Amniotic stem cell (primary cell): ENCODE measurements at regions not wholly inside any gene's neighbourhood (a gene's known extent, or its start where the extent isn't known, plus 50 kb on each side); places are given as distances from the start of the nearest gene placed in this dataset.
"Not testable (repeated sequence)": the region's sequence is repeated elsewhere in the genome, so short reads cannot be mapped to it uniquely, and the experiment has no call there.

Experiments used
- DNase-seq: peaks from one replicate; lab custom pipeline; 2025; lab: John Stamatoyannopoulos, UW

DNA sequence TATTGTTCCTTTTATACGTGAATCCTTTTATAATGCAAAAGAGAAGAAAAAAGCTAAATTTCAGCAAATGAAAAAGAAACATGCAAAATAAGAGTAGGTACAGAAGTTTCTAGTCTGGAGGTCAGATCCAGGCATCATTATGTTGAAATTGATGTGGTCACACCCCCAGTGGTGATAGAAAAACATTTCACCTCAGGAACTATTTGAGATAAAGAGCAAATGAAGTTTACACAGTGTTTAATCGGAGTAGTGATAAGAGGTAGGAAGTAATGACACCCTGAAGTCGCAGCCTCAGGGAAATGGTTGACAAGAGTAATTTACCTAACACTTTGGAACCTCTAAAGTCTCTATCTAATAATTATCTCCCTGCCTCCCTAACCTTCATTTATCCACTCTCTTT is 536.0 kb upstream of the STEAP1 start:
- no peak for DNase-seq

DNA sequence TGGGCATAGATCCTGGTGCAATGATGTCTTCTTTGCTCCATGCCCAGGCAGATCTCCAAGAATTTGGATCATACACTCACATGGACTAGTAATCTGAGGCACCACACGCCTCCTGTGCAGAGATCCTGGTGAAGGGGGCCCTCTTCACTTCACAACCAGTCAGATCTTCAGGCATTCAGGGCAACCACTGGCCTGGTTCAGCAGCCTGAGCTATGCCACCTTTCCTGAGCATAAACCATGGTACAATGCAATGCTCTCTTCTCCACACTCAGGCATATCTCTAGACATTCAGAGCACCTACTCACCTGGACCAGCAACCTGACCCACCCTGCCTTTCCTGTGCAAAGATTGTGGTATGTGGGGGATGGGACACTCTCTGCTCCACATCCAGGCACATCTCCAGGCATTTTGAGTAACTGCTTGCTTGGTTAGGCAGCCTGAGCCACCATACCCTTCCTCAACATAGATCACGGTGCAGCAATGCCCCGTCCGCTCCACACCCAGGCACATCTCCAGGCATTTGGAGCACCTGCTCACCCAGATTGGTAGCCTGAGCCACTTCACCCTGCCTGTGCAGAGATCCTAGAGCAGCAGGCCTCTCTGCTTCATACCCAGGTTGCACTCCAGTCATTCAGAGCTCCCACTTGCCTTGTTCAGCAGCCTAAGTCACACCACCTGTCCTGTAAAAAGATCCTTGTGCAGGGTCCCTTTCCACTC is 532.2 kb upstream of the STEAP1 start:
- DNase-seq: no peak

DNA sequence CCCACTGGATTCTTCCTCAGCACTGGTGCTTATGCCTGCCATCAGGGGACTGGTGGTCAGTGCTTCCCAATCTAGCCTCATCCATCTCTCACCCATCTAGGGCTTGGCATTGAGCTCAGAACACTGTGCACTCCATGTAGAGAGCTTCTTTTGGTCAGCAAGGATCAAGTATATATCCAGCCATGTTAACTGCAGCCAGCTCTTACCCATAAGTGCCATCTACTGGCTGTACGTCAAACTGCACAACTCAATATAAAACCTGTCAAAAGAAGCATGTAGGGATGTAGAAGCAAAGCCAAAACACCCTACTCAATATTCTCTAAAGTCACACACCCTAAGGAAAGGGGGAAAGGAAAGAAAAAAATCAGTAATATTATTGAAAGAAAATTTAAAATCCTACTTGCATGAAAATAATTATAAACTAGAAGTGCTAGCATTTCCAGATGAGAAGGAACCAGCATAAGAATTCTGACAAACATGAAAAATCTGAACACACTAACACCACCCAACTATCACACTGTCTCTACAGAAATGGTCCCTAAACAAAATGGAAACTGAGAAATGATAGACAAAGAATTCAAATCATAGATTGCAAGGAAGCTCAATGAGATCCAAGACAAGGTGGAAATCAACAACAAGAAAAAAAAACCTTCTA is 531.1 kb upstream of the STEAP1 start:
- peak; percentile 0 for DNase-seq

DNA sequence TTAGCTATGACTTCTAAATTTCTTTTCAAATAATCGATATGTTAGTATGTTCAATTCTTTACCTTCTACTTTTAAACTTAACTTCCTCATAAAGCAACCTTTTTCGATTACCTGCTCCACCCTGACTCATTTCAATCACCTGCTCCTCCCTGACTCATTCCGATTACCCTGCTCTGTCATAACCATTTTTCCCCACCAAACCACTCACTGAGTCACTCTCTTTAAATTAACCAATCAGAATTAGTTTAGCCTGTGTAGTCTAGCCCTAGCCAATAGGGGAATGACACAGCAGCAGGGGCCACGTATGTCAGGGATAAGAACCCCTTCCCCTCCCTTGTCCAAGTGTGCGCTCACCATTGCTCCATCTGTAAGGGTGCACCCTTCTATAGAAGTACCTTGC is 530.1 kb upstream of the STEAP1 start:
- DNase-seq: not testable (repeated sequence)

DNA sequence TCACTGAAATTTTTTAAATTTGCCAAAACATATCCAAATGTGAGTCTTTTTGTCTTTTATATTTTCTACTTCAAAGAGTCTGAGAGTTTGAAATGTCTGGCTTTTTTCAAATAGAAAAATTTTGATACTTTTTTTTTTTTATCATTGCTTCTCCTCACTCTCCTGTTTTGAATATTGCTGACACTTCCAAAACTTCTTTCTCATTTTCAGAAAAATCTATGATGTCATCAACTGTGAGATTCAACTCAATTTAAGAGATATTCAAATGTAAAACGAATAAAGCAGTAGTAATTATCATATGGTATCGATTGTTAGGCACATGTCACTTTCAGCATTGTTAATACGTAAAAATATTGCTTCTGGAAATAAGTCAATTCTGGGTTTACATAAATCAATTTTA is 505.8 kb upstream of the STEAP1 start:
- no peak for DNase-seq

DNA sequence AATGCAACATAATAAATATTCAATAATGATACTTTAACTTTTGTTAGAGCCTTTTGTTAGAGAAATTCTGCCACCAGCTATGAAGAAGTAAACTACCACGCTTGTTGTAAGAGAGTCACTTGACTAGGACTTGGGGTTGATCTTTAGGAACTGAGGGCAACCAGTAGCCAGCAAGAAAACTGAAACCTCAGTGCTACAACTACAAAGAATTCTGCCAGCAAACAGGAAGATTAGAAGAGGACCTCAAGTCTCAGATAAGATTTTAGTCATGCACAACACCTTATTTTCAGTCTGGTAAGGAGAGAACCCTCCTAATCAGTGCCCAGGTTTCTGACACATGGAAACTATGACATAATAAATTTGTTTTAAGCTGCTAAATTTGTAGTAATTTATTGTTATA is 498.3 kb upstream of the STEAP1 start:
- DNase-seq: no peak

DNA sequence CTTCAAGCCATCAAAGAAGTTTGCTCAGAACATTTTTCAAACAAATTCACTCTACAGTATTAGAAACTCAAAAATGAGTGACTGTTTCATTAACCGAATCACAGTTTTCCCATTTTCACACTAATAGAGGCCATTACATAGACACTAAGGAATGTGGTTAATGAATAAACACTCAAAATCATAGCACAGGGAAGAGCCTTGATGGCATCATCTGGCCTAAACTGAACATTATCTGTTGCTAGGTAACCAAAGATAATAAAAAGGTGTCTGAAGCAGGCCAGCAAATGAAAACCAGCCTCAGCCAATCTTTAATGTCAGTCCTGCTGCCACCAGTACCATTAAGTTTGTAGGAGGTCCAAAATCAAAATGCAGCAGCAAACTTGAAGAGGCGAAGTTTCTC is 492.4 kb upstream of the STEAP1 start:
- no peak for DNase-seq

DNA sequence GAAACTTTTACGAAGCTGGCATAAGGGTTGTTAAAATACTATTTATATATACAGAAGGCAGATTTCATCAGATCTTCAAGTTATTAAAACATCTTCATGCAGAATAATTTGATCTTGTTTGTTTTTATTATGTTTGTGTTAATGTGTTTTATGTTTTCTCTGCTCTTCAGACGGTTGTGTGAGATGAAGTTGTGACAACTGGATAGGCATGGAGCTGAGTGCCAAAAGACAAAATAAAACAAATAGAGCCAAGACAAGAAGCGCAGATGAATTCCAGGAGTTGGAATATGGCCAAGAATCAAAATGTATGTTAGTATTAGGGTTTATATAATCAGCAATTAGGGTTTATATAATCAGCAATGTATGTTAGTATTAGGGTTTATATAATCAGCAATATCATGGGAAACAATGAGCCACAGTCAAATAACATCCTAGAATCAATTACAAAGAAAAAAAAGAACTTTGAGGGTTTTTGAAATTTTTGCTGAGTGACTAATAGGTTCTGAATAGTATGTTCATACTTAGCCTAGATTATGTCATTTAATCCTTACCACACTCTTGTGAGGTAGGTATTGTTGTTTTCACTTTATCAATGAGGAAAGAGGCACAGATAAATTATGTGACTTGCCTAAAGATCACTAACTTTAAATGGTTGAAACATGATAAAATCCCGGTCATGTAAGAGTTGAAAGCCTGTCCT is 488.0 kb upstream of the STEAP1 start:
- no peak for DNase-seq

DNA sequence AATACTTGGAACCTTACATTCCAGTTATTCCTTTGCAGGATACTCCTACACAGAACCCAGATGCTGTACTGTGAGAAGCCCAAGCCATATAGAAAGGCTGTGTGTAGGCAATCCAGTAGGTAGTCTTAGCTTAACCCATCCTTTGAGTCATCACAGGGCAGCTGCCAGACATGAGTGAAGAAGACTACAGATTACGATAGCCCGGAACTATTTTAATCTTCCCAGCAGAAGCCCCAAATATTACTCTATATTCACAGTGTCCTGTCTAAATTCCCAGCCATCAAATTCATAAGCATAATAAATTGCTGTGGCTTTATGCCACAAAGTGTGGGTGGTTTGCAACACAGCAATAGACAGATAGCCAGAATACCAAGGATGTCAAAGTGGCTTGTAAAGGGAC is 474.1 kb upstream of the STEAP1 start:
- DNase-seq: no peak

DNA sequence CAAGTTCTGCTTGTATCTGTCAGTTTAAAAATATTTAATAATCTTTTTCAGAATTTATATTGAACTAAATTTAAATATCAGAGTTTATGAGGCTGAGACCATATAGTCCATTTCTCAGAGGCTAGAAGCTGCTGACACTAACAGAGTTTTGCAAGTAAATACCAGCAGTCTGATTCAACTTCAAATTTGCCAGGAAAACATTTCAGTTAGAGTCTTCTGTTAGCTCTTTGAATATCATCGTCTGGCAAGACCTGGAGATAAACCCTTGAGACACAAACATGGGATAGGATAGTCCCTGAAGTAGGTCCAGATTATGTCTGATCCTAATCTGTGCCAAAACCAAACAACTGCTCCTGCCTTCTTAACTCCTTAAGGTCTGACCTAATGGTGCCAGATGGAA is 472.8 kb upstream of the STEAP1 start:
- no peak for DNase-seq

DNA sequence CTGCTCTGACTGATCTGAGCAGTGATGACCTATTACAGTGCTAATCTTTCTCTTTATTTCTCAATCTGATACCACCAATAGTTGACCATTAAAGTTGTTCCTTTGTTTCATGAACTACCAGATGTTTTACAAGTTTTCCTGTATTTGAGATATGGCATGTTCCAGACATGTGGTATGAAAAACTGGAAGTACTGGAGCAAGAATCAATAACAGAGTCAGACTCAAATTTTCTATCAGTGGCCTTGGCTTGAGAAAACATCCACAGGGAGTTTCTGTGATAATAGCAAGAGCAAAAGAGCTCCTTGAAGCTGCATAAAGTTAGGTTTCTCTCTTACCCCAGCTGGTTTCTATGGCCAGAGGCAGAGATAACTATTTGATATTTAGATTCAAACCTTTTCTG is 469.0 kb upstream of the STEAP1 start:
- no peak for DNase-seq

DNA sequence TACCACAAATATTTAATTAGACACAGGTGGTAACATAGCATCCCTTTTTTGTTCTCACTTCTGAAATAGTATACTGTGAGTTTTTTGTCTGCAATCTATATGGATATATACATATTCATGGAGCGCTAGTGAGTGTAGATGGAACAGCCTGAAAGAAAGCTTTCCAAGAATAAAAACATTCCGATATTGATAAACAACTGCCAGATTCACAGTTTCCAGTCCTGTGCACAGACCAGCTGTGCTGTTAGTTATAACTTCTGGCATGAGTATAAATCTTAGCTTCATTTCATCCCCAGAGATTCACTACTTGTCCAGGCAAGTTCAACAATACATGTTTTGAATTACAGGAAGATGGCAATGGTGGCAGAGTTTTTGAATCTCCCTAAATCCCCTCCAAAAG is 467.1 kb upstream of the STEAP1 start:
- no peak for DNase-seq

DNA sequence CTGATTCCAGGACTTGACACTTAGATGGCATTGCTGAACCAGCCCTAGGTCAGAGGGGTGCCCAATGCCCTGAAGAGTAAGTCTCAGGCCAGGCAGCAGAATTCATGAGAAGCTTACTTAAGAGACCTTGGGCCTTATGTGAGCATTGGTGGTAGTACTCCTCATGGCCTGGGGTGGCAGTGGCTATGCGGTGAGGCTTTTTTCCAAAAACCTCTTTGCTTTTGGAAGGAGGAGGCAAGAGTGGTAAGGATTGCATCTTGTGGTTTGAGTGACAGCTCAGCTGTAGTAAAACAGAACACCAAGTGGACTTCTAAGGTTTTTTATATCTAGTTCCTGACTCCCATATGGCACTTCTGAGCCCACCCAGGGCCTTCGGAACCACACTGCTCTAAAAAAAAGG is 459.0 kb upstream of the STEAP1 start:
- DNase-seq: no peak

DNA sequence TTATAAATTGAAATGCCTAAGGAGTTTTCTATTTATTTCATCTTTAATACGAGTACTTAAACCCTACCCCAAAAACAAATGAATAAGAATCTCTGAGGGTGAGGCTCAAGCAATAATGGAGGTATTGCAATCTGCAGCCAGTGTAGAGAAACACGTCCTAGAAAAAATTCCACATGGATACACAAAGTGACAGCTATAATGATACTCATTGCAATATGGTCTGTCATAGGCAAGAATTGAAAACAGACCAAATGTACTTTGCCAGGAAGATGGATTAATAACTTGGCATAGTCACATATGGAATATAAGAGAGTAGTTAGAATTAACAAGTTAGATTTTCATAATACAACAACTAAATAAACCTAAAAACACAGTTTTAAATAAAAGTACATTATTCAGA is 440.1 kb upstream of the STEAP1 start:
- DNase-seq: no peak

DNA sequence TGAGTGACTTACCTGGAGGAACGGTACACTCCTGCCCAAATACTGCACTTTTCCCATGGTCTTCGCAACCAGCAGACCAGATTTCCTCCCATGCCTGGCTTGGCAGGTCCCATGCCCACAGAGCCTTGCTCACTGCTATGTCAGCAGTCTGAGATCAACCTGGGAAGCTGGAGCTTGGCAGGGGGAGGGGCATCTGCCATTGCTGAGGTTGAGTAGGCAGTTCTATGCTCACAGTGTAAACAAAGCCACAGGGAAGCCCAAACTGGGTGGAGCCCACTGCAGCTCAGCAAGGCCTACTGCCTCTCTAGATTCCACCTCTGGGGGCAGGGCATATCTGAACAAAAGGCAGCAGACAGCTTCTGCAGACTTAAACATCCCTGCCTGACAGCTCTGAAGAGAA is 435.3 kb upstream of the STEAP1 start:
- DNase-seq: not testable (repeated sequence)

DNA sequence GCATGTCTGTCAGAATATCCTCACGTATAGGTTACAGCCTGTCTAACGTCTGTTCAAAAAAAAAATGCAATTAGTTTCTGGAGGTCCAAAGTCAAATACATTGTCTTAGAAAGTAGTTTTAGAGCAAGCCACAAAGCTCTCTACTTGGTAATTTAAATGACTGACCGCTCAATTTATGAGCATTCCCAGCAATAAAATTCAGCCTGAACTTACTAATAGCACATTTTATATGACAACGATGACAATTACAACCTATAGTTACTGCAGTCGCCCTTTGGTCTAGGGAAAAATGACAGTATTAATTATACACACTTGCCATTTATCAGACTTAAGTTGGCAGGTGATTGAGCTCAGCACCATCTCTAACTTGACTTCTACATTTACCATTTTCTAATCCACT is 425.8 kb upstream of the STEAP1 start:
- DNase-seq: no peak

DNA sequence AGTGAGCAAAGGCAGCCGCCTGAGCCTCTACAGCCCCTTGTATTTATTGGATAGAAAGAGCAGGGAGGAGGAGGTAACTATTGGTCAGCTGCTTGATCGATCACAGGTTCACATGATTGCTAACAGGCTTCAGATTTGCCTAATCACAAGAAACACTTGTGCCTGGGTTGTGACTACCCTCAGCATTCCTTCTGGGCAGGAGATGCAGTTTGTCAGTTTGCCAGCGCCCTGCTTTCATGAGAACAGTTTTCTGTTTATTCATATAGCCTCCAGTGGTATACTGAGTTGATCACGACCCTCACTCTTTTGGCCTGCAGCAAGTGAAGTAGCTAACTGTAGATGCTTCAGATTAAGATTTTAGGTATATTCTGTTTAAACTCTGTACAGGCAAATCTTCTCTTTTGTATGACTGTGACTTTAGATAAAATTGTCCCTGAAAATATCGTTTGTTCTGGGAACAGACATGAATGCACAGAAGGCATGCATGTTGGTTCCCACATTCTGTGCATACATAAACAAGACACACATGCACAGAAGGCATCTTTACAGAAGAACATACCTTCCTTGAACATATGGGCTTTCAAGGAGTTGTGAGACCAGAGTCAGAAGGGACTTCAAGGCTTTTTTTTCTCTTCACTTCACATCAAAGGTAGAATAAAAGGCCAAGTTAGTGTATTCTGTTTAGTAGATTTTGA is 422.4 kb upstream of the STEAP1 start:
- no peak for DNase-seq

DNA sequence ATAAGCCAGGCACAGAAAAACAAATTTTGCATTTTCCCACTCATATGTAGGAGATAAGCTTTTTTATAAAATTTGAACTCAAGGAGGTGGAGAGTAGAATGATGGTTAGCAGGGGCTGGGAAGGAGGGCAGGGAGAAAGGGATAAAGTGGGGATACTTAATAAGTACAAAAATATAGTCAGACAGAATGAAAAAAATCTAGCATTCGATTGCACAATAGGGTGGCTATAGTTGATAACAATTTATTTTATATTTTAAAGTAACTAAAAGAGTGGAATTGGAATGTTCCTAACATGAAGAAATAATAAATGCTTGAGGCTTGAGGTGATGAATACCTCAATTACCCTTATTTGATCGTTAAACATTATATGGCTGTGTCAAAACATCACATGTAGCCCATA is 415.7 kb upstream of the STEAP1 start:
- no peak for DNase-seq

DNA sequence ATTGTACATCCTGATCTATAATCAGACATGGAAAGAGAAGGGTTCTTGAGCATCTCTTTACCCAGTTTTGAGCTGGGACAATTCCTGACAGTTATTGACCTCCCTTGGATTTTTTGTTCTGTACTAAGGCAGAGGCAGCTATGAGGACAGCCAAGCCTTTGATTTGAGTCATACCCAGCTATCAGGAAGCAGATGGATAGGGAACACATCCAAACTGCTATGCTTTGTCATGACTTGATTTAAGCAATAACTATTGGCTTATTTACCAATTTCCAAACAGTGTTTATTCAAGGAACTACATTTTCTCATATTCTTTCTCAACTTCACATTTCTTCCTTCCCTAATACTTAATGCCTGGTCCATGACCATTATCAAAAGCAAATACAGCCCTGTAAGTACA is 396.4 kb upstream of the STEAP1 start:
- no peak for DNase-seq

DNA sequence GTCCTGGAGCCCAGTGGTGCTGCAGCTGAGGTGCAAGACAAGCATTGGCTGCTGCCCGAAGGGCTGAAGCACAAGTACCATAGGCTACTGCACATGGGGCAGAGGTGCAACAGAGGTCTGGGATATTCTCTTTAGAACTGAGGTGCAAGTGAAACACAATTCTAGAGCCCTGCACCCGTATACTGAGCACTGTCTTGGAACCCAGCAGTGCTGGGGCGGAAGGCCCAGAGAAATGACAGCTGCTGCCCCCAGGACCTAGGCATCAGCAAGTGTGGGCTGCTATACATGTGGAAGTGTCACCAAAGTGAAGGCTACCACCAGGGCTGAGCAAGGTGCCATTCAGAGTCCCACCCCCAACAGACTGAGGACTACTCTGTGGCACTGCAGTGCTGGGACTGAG is 393.6 kb upstream of the STEAP1 start:
- no peak for DNase-seq

DNA sequence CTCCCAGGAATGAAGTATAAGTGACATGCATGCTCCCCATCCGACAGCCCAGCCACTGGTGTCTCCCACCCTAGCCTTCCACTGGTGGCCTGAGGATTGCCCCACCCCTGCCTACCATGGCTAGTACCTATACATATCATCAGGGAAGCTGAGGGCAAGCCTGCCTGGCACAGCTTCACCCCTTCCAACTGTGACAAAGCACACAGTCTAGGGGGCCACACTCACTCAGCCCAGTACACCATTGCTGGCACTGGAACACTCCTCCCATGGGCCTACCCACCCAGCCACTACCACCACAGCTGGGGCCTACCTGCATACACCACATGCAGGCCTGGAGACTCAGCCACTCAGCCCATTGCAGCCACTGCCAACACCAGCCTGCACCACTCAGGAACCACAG is 393.1 kb upstream of the STEAP1 start:
- DNase-seq: no peak

DNA sequence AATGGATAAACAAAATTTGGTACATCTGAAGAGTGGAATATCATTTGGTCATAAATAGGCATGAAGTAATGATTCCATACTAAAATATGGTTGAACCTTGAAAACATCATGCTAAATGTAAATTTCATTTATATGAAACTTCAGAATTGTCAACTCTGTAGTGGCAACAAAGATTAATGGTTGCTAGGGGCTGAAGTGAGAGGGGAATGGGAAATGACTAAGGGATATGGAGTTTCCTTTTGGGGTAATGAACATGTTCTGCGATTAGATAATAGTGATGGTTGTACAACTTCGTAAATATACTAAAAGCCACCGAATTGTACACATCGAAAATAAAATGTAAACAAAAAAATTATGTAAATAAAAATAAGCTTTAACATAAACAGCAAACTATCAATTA is 384.1 kb upstream of the STEAP1 start:
- no peak for DNase-seq
